Ovary (tissue), 7 donors: ENCODE measurements at regions not wholly inside any gene's neighbourhood (a gene's known extent, or its start where the extent isn't known, plus 50 kb on each side); places are given as distances from the start of the nearest gene placed in this dataset.

Experiments
- DNase-seq, 5 donors: peaks; one replicate each; pipeline ENCODE4 v3.0.0-alpha.2; 2019 to 2020
- H3K27ac ChIP-seq, 2 donors: fragments of 200-600 bp; one replicate each; pipeline versions ENCODE4 v1.5.1 to v1.8.0; 2019 to 2022
- H3K27me3 ChIP-seq: fragments of 200-600 bp; one replicate; pipeline ENCODE4 v1.8.0; 2022
- H3K36me3 ChIP-seq: fragments of 200-600 bp; sonication (generic); one replicate; pipeline ENCODE4 v1.5.1; 2019
- H3K4me1 ChIP-seq: one replicate; pipeline ENCODE4 v1.8.1; 2013; ENCODE audit warnings: mild to moderate bottlenecking, moderate library complexity; ENCODE audit not compliant: insufficient read depth
- H3K4me3 ChIP-seq: fragments of 200-600 bp; sonication (generic); one replicate; pipeline ENCODE4 v1.5.1; 2017
- H3K9me3 ChIP-seq, 2 donors: fragments of 200-600 bp in 1 of 2; sonication (generic) in 1 of 2; one replicate each; pipeline versions ENCODE4 v1.5.1 to v1.8.1; 2013 to 2019; ENCODE audit warnings: mild to moderate bottlenecking in 1 of 2, moderate library complexity in 1 of 2
- CTCF ChIP-seq, 3 donors: fragments of 450-650 bp in 2 of 3; fragments of 200-600 bp in 1 of 3; IDR thresholded peaks; one replicate each; pipeline versions ENCODE4 v1.5.1 to v1.8.0; 2016 to 2022; ENCODE audit warnings: antibody characterized with exemption in 3 of 3, mild to moderate bottlenecking in 1 of 3
- EP300 ChIP-seq: sonication (generic); formaldehyde crosslinking; IDR thresholded peaks from one replicate; pipeline ENCODE4 v1.6.1; 2017; ENCODE audit warnings: antibody characterized with exemption
- POLR2A ChIP-seq: fragments of 450-650 bp; IDR thresholded peaks from one replicate; pipeline ENCODE4 v1.6.1; 2017; ENCODE audit warnings: antibody characterized with exemption, mild to moderate bottlenecking, moderate library complexity
- WGBS, 3 donors: extraction: QIAGEN DNeasy Blood & Tissue Kit in 1 of 3; methylation state at CpG; one replicate each; pipeline versions ENCODE4 v1.1.5 to v1.1.7; 2013 to 2017; 5-methylcytosine and 5-hydroxymethylcytosine counted together
- intact Hi-C, 4 donors: fragments of 100-400 bp; cut with DNase I; formaldehyde crosslinking; loops; one replicate each; pipeline versions ENCODE4 v1.11.0 to v1.15.1; 2022 to 2023
- donor health status: DM: no; HTN: no; CAD: no; lungs with moderate emphysema.
- donor health status: DM: no; HTN: no; CAD: no.
- donor health status: Bipolar disorder and iron deficiency.
- donor health status: DM: no; HTN: no; CAD: no.
- donor health status: DM: yes; HTN: yes; CAD: no.

GRCh38 chr15:98518823-98519561 is 129.3 kb upstream of the IGF1R start:
- Histone ChIP-seq H3K27ac (no peak overlapping the region), H3K4me3 (no peak overlapping the region), H3K4me1 (peaks cover 1% of the 10 kb centered on the region), H3K36me3 (no peaks in the 10 kb centered on the region), H3K27me3 (no peaks in the 10 kb centered on the region), H3K9me3 (no peaks in the 10 kb centered on the region)
- DNase-seq, result peak in 4 of 5 donors; percentile 47 to 68 (median 56)
- intact Hi-C loops, result loop anchor here in 2 of 4 donors (2.0 to 5.0 kb wide), 2 partner anchors 128 to 553 kb away; no protein-coding TSS in a partner anchor
- 29 to 33% (median 31%) methylated on average over 19 of the region's 19 CpGs for WGBS, 3 donors
- no peak for TF ChIP-seq EP300
- TF ChIP-seq POLR2A, result no peak
- peak; percentile 77 to 83 (median 77) for TF ChIP-seq CTCF (IDR thresholded peaks at IDR 0.05)

- Histone ChIP-seq H3K4me1 (peaks cover 1% of the 10 kb centered on the region), H3K36me3 (no peaks in the 10 kb centered on the region), H3K27me3 (no peaks in the 10 kb centered on the region), H3K9me3 (no peaks in the 10 kb centered on the region), H3K27ac (no peak overlapping the region), H3K4me3 (no peak overlapping the region)
- TF ChIP-seq CTCF (IDR thresholded peaks at IDR 0.05) (no peak), POLR2A (no peak), EP300 (no peak)
- no peak for DNase-seq
- WGBS, 3 donors, result 72 to 78% (median 75%) methylated on average over 10 of the region's 10 CpGs
- intact Hi-C loops, result loop anchor here (2.0 to 10.0 kb wide), 4 partner anchors 125 to 552 kb away; partner anchors contain the start of gene IGF1R (in 2 of the 4)
Observed at GRCh38 chr15:98519767-98520550, 128.4 kb upstream of the IGF1R start.

- no peak for DNase-seq
- intact Hi-C loops, result loop anchor here in 3 of 4 donors (5.0 to 10.0 kb wide), 3 partner anchors 123 to 550 kb away; partner anchors contain the start of gene IGF1R (in 2 of the 3)
Observed at GRCh38 chr15:98522127-98522526, 126.2 kb upstream of the IGF1R start.

More at GRCh38 chr15:98522127-98522526, 126.2 kb upstream of the IGF1R start:
- Histone ChIP-seq H3K4me3 (no peak overlapping the region), H3K27ac (no peak overlapping the region), H3K27me3 (no peaks in the 10 kb centered on the region), H3K4me1 (peaks cover 5% of the 10 kb centered on the region), H3K9me3 (no peaks in the 10 kb centered on the region), H3K36me3 (no peaks in the 10 kb centered on the region)
- TF ChIP-seq EP300, result no peak
- TF ChIP-seq POLR2A, result no peak
- TF ChIP-seq CTCF (IDR thresholded peaks at IDR 0.05), result no peak
- 84 to 86% (median 86%) methylated on average over 5 of the region's 5 CpGs for WGBS, 3 donors
